Prostate gland (tissue), 2 donors: ENCODE measurements at regions not wholly inside any gene's neighbourhood (a gene's known extent, or its start where the extent isn't known, plus 50 kb on each side); places are given as distances from the start of the nearest gene placed in this dataset.

Source experiments
- DNase-seq: peaks from one replicate; pipeline ENCODE4 v3.0.0-alpha.2; 2019; ENCODE audit warnings: low spot score
- H3K27ac ChIP-seq, 2 donors: fragments of 200-600 bp; sonication (generic); 2 replicates each; pipeline ENCODE4 v1.5.1; 2017 to 2019
- H3K27me3 ChIP-seq: fragments of 200-600 bp; sonication (generic); replicated peaks from 2 replicates; pipeline ENCODE4 v1.5.1; 2019; ENCODE audit not compliant: insufficient read depth
- H3K36me3 ChIP-seq, 2 donors: fragments of 200-600 bp; sonication (generic); 1 replicate in 1 of 2; 2 replicates in 1 of 2; pipeline versions ENCODE4 v1.5.1 to v1.8.1; 2017 to 2019
- H3K4me1 ChIP-seq: fragments of 200-600 bp; sonication (generic); replicated peaks from 2 replicates; pipeline ENCODE4 v1.5.1; 2019
- H3K4me3 ChIP-seq, 2 donors: fragments of 200-600 bp; sonication (generic); 2 replicates each; pipeline ENCODE4 v1.5.1; 2017 to 2019
- H3K9me3 ChIP-seq: fragments of 200-600 bp; sonication (generic); 2 replicates; pipeline ENCODE4 v1.5.1; 2017
- CTCF ChIP-seq, 4 experiments: fragments of 200-600 bp in 2 of 4; fragments of 450-650 bp in 2 of 4; sonication (generic) in 2 of 4; IDR thresholded peaks; 1 replicate in 3 of 4; 2 replicates in 1 of 4; pipeline ENCODE4 v1.5.1; 2016 to 2019; ENCODE audit warnings: antibody characterized with exemption in 4 of 4, mild to moderate bottlenecking in 2 of 4, moderate library complexity in 2 of 4
- POLR2A ChIP-seq: fragments of 450-650 bp; IDR thresholded peaks from one replicate; pipeline ENCODE4 v1.6.1; 2016; ENCODE audit warnings: antibody characterized with exemption, mild to moderate bottlenecking
- POLR2AphosphoS5 ChIP-seq: sonication (generic); formaldehyde crosslinking; IDR thresholded peaks from one replicate; pipeline ENCODE4 v1.6.1; 2017; ENCODE audit warnings: antibody characterized with exemption
- WGBS: methylation state at CpG from one replicate; pipeline ENCODE4 v1.1.5; 2018; 5-methylcytosine and 5-hydroxymethylcytosine counted together
- intact Hi-C: fragments of 100-400 bp; cut with DNase I; formaldehyde crosslinking; loops from one replicate; pipeline ENCODE4 v1.14.2; 2022

DNA sequence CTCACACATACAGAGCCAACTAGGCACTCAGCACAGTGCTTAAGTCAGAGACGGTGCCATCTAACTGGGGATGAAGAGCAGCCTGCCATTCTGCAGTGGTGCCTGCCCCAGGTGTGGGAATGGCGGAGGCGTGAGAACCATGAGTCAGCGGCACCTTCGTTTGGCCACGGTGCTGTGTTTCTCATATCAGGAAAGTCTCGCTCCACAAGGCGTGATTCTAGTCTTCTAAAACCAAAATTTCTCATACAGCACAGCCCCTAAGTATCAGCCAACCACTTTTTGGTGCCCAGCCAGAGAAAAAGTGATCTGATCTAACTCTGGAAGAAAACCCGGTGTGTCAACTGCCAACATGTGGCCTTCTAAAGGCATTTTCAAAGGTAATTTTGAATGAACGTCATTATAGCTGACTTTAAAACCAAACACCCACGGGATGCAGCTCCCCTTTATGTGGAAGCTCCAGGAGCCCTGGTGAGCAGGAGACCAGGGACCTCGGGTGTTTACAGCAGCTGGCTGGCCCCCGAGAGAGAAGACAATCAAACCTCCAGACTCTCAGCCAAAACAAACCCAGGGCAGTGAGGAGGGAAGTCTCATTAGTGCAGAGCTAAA is 54.6 kb downstream of the ABCC12 start:
- H3K4me3 ChIP-seq: no peak overlapping the region
- WGBS: 31% methylated on average over 13 of the region's 13 CpGs

GRCh38 chr16:48099455-48099854 is 56.3 kb downstream of the ABCC12 start:
- Histone ChIP-seq H3K4me3 (no peak overlapping the region), H3K27me3 (no peaks in the 10 kb centered on the region), H3K36me3 (no peaks in the 10 kb centered on the region), H3K27ac (no peak overlapping the region), H3K9me3 (no peaks in the 10 kb centered on the region), H3K4me1 (no peaks in the 10 kb centered on the region)
- no peak for DNase-seq
- no peak for TF ChIP-seq CTCF (IDR thresholded peaks at IDR 0.05)
- TF ChIP-seq POLR2A: no peak
- TF ChIP-seq POLR2AphosphoS5: no peak
- intact Hi-C loops: no loop called here
- 81% methylated on average over 5 of the region's 5 CpGs for WGBS

More for the DNA sequence above, 54.6 kb downstream of the ABCC12 start:
- Histone ChIP-seq H3K4me1 (no peaks in the 10 kb centered on the region), H3K36me3 (no peaks in the 10 kb centered on the region), H3K9me3 (no peaks in the 10 kb centered on the region), H3K27me3 (no peaks in the 10 kb centered on the region), H3K27ac (no peak overlapping the region)
- no peak for DNase-seq
- TF ChIP-seq POLR2A (no peak), CTCF (IDR thresholded peaks at IDR 0.05) (no peak), POLR2AphosphoS5 (no peak)
- intact Hi-C loops: no loop called here

DNA sequence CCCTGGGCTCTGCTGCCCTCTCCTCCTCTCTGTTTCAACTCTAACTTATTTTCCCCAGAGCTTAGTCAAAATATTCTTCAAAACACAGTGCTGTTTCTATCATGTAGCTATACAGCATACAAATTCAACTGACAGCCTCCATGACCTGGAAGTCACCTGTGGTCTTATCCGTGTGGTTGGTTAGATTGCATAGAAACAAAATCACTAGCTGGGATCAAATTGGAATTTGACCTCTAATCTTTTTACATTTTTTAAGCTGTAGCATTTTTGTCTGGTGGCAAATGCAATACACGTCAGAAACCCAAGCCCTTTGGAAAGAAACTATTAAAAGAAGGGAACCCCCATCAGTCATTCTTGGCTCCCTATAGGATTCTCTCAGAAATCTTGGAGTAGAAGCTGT is 57.3 kb downstream of the ABCC12 start:
- no peaks in the 10 kb centered on the region for H3K9me3 ChIP-seq
- intact Hi-C loops: no loop called here
- 90% methylated on average over 2 of the region's 2 CpGs for WGBS
- DNase-seq: no peak
- no peaks in the 10 kb centered on the region for H3K27me3 ChIP-seq
- TF ChIP-seq CTCF (IDR thresholded peaks at IDR 0.05) (no peak), POLR2AphosphoS5 (no peak), POLR2A (no peak)
- H3K4me1 ChIP-seq: no peaks in the 10 kb centered on the region
- no peaks in the 10 kb centered on the region for H3K36me3 ChIP-seq
- no peak overlapping the region for H3K27ac ChIP-seq
- H3K4me3 ChIP-seq: no peak overlapping the region

GRCh38 chr16:48091117-48091516 is 64.7 kb downstream of the ABCC12 start:
- DNase-seq: no peak
- intact Hi-C loops: no loop called here
- H3K27ac ChIP-seq: no peak overlapping the region
- no peaks in the 10 kb centered on the region for H3K9me3 ChIP-seq
- no peak overlapping the region for H3K4me3 ChIP-seq
- no peak for TF ChIP-seq CTCF (IDR thresholded peaks at IDR 0.05)
- no peak for TF ChIP-seq POLR2AphosphoS5
- no peak for TF ChIP-seq POLR2A
- WGBS: 82% methylated on average over 14 of the region's 14 CpGs
- no peaks in the 10 kb centered on the region for H3K27me3 ChIP-seq
- H3K4me1 ChIP-seq: no peaks in the 10 kb centered on the region
- H3K36me3 ChIP-seq: no peaks in the 10 kb centered on the region

- intact Hi-C loops: no loop called here
- H3K36me3 ChIP-seq: no peaks in the 10 kb centered on the region
- H3K4me1 ChIP-seq: no peaks in the 10 kb centered on the region
- H3K4me3 ChIP-seq: no peak overlapping the region
- 62% methylated on average over 4 of the region's 4 CpGs for WGBS
- H3K27ac ChIP-seq: no peak overlapping the region
- H3K27me3 ChIP-seq: no peaks in the 10 kb centered on the region
- TF ChIP-seq POLR2AphosphoS5 (no peak), POLR2A (no peak), CTCF (IDR thresholded peaks at IDR 0.05) (no peak)
- DNase-seq: no peak
- no peaks in the 10 kb centered on the region for H3K9me3 ChIP-seq
Measured at GRCh38 chr16:48089053-48089792, 66.6 kb downstream of the ABCC12 start.
